H9 (cell line): ENCODE measurements at regions not wholly inside any gene's neighbourhood (a gene's known extent, or its start where the extent isn't known, plus 50 kb on each side); places are given as distances from the start of the nearest gene placed in this dataset.

ENCODE experiments used
- DNase-seq: peaks from one replicate; pipeline ENCODE4 v3.0.0-alpha.2; 2017
- H2AFZ ChIP-seq: one replicate; pipeline ENCODE4 v1.6.1; 2013; ENCODE audit warnings: mild to moderate bottlenecking, low read length, control low read depth, moderate library complexity
- H2AK5ac ChIP-seq: 2 replicates; pipeline ENCODE4 v1.6.1; 2013; ENCODE audit warnings: low read length, control low read depth, mixed read lengths; ENCODE audit not compliant: insufficient read length
- H2BK120ac ChIP-seq: one replicate; pipeline ENCODE4 v1.6.1; 2013; ENCODE audit warnings: low read depth, mild to moderate bottlenecking, low read length, control low read depth, inconsistent platforms; ENCODE audit not compliant: poor library complexity, severe bottlenecking
- H2BK12ac ChIP-seq: 2 replicates; pipeline ENCODE4 v1.6.1; 2013; ENCODE audit warnings: low read length, control low read depth, mixed read lengths, low read depth; ENCODE audit not compliant: insufficient read length
- H2BK15ac ChIP-seq: 2 replicates; pipeline ENCODE4 v1.6.1; 2013; ENCODE audit warnings: low read depth, low read length, control low read depth
- H2BK20ac ChIP-seq: one replicate; pipeline ENCODE4 v1.6.1; 2013; ENCODE audit warnings: low read depth, mild to moderate bottlenecking, low read length, control low read depth, inconsistent platforms; ENCODE audit not compliant: poor library complexity, severe bottlenecking
- H2BK5ac ChIP-seq: 2 replicates; pipeline ENCODE4 v1.6.1; 2013; ENCODE audit warnings: low read length, control low read depth, mixed read lengths; ENCODE audit not compliant: insufficient read length
- H3K14ac ChIP-seq: 2 replicates; pipeline ENCODE4 v1.6.1; 2013; ENCODE audit warnings: low read length, control low read depth; ENCODE audit not compliant: insufficient read depth
- H3K18ac ChIP-seq: 2 replicates; pipeline ENCODE4 v1.6.1; 2013; ENCODE audit warnings: low read depth, mild to moderate bottlenecking, mixed read lengths, low read length, control low read depth; ENCODE audit not compliant: insufficient read length
- H3K23ac ChIP-seq: 2 replicates; pipeline ENCODE4 v1.6.1; 2013; ENCODE audit warnings: low read length, control low read depth, mixed read lengths, low read depth; ENCODE audit not compliant: insufficient read length
- H3K23me2 ChIP-seq: 2 replicates; pipeline ENCODE4 v1.6.1; 2013; ENCODE audit warnings: low read depth, mild to moderate bottlenecking, mixed read lengths, low read length, control low read depth; ENCODE audit not compliant: insufficient read length, poor library complexity, severe bottlenecking
- H3K27ac ChIP-seq: 2 replicates; pipeline ENCODE4 v1.5.1; 2013; ENCODE audit warnings: low read length, control low read depth, mixed read lengths, low read depth; ENCODE audit not compliant: insufficient read length
- H3K27me3 ChIP-seq: 2 replicates; pipeline ENCODE4 v1.6.1; 2013; ENCODE audit warnings: low read length, control low read depth, inconsistent platforms; ENCODE audit not compliant: insufficient read depth
- H3K4ac ChIP-seq: 2 replicates; pipeline ENCODE4 v1.6.1; 2013; ENCODE audit warnings: low read depth, mild to moderate bottlenecking, control low read depth, inconsistent platforms, low read length, moderate library complexity
- H3K4me1 ChIP-seq: 2 replicates; pipeline ENCODE4 v1.6.1; 2013; ENCODE audit warnings: low read length, control low read depth, inconsistent platforms; ENCODE audit not compliant: insufficient read depth
- H3K4me2 ChIP-seq: 2 replicates; pipeline ENCODE4 v1.6.1; 2013; ENCODE audit warnings: low read length, control low read depth, mixed read lengths; ENCODE audit not compliant: insufficient read length, insufficient read depth
- H3K56ac ChIP-seq: 2 replicates; pipeline ENCODE4 v1.6.1; 2013; ENCODE audit warnings: low read depth, mild to moderate bottlenecking, mixed read lengths, low read length, control low read depth; ENCODE audit not compliant: insufficient read length
- H3K79me1 ChIP-seq: 2 replicates; pipeline ENCODE4 v1.6.1; 2013; ENCODE audit warnings: low read depth, mild to moderate bottlenecking, moderate library complexity, low read length, control low read depth, inconsistent platforms; ENCODE audit not compliant: insufficient read depth, poor library complexity, severe bottlenecking
- H3K79me2 ChIP-seq: 2 replicates; pipeline ENCODE4 v1.6.1; 2013; ENCODE audit warnings: low read length, control low read depth, inconsistent platforms; ENCODE audit not compliant: insufficient read depth
- H3K9ac ChIP-seq: 2 replicates; pipeline ENCODE4 v1.6.1; 2013; ENCODE audit warnings: low read length, control low read depth, mixed read lengths; ENCODE audit not compliant: insufficient read length; ENCODE audit errors: extremely low read depth
- H3K9me3 ChIP-seq: one replicate; pipeline ENCODE4 v1.6.1; 2013; ENCODE audit warnings: low read depth, low read length, inconsistent platforms; ENCODE audit not compliant: control insufficient read depth
- H3T11ph ChIP-seq: one replicate; pipeline ENCODE4 v1.6.1; 2013; ENCODE audit warnings: mild to moderate bottlenecking, low read length, control low read depth, inconsistent platforms
- H4K20me1 ChIP-seq: one replicate; pipeline ENCODE4 v1.6.1; 2013; ENCODE audit not compliant: control insufficient read depth, insufficient read length, insufficient read depth
- H4K5ac ChIP-seq: 2 replicates; pipeline ENCODE4 v1.6.1; 2013; ENCODE audit warnings: low read depth, mild to moderate bottlenecking, mixed read lengths, low read length, control low read depth; ENCODE audit not compliant: insufficient read length
- H4K8ac ChIP-seq: replicated peaks from 2 replicates; pipeline ENCODE4 v1.6.1; 2013; ENCODE audit warnings: low read length, control low read depth, mixed read lengths, low read depth; ENCODE audit not compliant: insufficient read length
- H4K91ac ChIP-seq: 2 replicates; pipeline ENCODE4 v1.6.1; 2013; ENCODE audit warnings: low read depth, mild to moderate bottlenecking, moderate library complexity, mixed read lengths, low read length, control low read depth; ENCODE audit not compliant: insufficient read length
- H3K27ac Mint-ChIP-seq, 3 experiments: 2 replicates in 2 of 3; 3 replicates in 1 of 3; pipeline ENCODE4 v1.8.0; 2020 to 2021; ENCODE audit warnings: mixed read lengths in 3 of 3, mild to moderate bottlenecking in 1 of 3, moderate library complexity in 1 of 3
- H3K27me3 Mint-ChIP-seq: 2 replicates; pipeline ENCODE4 v1.8.0; 2021; ENCODE audit warnings: low read depth, mild to moderate bottlenecking, moderate library complexity, mixed read lengths
- H3K36me3 Mint-ChIP-seq, 3 experiments: 2 replicates in 2 of 3; 3 replicates in 1 of 3; pipeline ENCODE4 v1.8.0; 2020 to 2021; ENCODE audit warnings: low read depth in 3 of 3, mixed read lengths in 3 of 3; ENCODE audit not compliant: insufficient read depth in 1 of 3
- H3K4me1 Mint-ChIP-seq, 2 experiments: 2 replicates each; pipeline ENCODE4 v1.8.0; 2020; ENCODE audit warnings: mixed read lengths in 2 of 2
- H3K4me3 Mint-ChIP-seq, 2 experiments: 2 replicates in 1 of 2; 3 replicates in 1 of 2; pipeline ENCODE4 v1.8.0; 2020 to 2021; ENCODE audit warnings: mild to moderate bottlenecking in 2 of 2, mixed read lengths in 2 of 2, moderate library complexity in 1 of 2
- H3K9me3 Mint-ChIP-seq, 2 experiments: 2 replicates in 1 of 2; 3 replicates in 1 of 2; pipeline ENCODE4 v1.8.0; 2020; ENCODE audit warnings: mild to moderate bottlenecking in 2 of 2, mixed read lengths in 2 of 2, moderate library complexity in 1 of 2
- WGBS: extraction: QIAGEN DNeasy Blood & Tissue Kit; methylation state at CpG from one replicate; pipeline ENCODE4 v1.1.7; 2013; ENCODE audit warnings: missing lambda C conversion rate, low lambda C conversion rate, mixed read lengths; ENCODE audit not compliant: insufficient read length; ENCODE audit errors: extremely low coverage; 5-methylcytosine and 5-hydroxymethylcytosine counted together
- TF ChIP-seq, protein P1 (sequence below): fragments of 200-600 bp; sonication (generic); conservative IDR thresholded peaks from 3 replicates; pipeline ENCODE4 v1.8.0; 2021; ENCODE audit warnings: antibody characterized with exemption, mild to moderate bottlenecking

DNA sequence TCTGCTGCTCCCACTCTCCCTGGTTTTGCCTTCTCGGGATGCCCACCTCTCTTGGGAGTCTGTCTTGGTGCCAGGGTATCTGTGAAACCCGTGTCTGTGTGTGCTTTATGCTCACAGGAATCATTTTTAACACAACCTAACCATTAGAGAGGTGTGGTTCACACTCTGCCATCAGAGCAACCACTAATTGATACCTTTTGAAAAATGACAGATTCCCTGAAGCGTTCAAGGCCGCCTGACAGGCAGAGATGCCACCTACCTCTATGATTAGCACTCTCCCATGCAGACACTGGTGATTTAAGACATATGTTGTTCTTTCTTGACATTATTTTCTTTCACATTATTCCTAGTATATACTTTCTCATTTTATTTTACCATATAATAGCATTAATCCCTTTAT, 207.3 kb upstream of the SGCD start:
- Histone ChIP-seq H3K23me2 (no peaks in the 10 kb centered on the region), H3K9me3 (no peaks in the 10 kb centered on the region), H2BK12ac (no peak overlapping the region), H3K23ac (no peak overlapping the region), H3K79me1 (no peaks in the 10 kb centered on the region), H3K4me1 (0 out of 2 replicates have a peak, but pooled peaks cover 3% of the 10 kb centered on the region), H2BK20ac (no peak overlapping the region), H3K9ac (no peak overlapping the region), H3K27me3 (no peaks in the 10 kb centered on the region), H2BK15ac (no peak overlapping the region), H2AK5ac (no peak overlapping the region), H3K4me2 (no peak overlapping the region), H2BK120ac (no peak overlapping the region), H3K56ac (no peak overlapping the region), H3K4ac (no peak overlapping the region), H4K8ac (no peak overlapping the region), H2BK5ac (no peak overlapping the region), H4K20me1 (no peaks in the 10 kb centered on the region), H3K14ac (no peak overlapping the region), H4K5ac (no peak overlapping the region), H2AFZ (no peak overlapping the region), H4K91ac (no peak overlapping the region), H3K27ac (no peak overlapping the region), H3K18ac (no peak overlapping the region), H3T11ph (no peak overlapping the region), H3K79me2 (no peaks in the 10 kb centered on the region)
- no peak for DNase-seq
- H3K4me3 Mint-ChIP-seq: no peak overlapping the region
- H3K4me1 Mint-ChIP-seq: peaks cover 5 to 6% of the 10 kb centered on the region in 2 experiments; a peak in 3 of 4 replicates
- H3K36me3 Mint-ChIP-seq: no peaks in the 10 kb centered on the region
- WGBS: no CpG with 5 or more reads among the region's 4 CpGs
- TF ChIP-seq, protein P1, sequence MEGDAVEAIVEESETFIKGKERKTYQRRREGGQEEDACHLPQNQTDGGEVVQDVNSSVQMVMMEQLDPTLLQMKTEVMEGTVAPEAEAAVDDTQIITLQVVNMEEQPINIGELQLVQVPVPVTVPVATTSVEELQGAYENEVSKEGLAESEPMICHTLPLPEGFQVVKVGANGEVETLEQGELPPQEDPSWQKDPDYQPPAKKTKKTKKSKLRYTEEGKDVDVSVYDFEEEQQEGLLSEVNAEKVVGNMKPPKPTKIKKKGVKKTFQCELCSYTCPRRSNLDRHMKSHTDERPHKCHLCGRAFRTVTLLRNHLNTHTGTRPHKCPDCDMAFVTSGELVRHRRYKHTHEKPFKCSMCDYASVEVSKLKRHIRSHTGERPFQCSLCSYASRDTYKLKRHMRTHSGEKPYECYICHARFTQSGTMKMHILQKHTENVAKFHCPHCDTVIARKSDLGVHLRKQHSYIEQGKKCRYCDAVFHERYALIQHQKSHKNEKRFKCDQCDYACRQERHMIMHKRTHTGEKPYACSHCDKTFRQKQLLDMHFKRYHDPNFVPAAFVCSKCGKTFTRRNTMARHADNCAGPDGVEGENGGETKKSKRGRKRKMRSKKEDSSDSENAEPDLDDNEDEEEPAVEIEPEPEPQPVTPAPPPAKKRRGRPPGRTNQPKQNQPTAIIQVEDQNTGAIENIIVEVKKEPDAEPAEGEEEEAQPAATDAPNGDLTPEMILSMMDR: no peak
- no peaks in the 10 kb centered on the region for H3K27me3 Mint-ChIP-seq
- no peaks in the 10 kb centered on the region for H3K9me3 Mint-ChIP-seq
- H3K27ac Mint-ChIP-seq: no peak overlapping the region
